ENCODE measurements at regions not wholly inside any gene's neighbourhood (a gene's known extent, or its start where the extent isn't known, plus 50 kb on each side); places are given as distances from the start of the nearest gene placed in this dataset.

DNA sequence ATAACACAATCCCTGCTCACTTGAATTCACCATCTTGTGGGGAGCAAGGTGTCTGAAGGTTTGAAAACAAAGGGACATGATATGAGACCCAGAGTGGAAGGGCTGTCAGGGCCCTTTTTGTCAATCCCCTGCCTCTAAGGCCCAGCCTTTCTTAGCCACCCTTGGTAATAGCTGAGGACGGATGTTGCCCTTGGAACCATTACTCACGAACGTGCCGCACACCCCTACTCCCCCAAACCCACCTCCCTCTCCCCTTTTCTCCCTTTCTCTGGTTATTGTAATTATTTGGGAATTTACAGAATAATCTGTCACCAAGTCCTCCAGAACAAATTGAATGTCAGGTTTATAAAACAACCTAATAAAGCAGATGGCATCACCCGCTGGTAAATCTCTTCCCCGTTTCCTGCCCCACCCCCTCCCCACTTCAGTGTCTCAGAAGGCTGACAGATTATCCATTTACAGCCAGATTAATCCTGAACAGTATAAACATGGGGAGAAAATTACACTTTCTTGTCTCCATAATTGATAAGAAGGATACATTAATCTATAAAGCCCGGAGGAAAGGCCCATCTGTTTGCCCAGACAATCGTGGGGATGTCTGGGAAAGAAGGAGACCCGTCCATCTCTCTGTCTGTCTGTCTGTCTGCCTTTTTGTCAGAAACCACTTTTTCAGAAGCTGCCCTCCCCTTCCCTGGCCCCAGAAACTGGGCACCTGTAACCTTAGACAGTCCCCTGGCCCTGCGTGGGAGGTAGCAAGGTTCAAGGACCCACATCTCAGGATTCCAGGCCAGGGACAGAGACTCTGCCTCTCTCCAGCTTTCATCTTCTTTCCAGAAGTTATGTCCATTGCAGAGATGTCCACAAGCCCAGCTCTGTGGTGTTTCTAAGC lies 60.6 kb upstream of the CD34 start:
- no peak for DNase-seq

DNA sequence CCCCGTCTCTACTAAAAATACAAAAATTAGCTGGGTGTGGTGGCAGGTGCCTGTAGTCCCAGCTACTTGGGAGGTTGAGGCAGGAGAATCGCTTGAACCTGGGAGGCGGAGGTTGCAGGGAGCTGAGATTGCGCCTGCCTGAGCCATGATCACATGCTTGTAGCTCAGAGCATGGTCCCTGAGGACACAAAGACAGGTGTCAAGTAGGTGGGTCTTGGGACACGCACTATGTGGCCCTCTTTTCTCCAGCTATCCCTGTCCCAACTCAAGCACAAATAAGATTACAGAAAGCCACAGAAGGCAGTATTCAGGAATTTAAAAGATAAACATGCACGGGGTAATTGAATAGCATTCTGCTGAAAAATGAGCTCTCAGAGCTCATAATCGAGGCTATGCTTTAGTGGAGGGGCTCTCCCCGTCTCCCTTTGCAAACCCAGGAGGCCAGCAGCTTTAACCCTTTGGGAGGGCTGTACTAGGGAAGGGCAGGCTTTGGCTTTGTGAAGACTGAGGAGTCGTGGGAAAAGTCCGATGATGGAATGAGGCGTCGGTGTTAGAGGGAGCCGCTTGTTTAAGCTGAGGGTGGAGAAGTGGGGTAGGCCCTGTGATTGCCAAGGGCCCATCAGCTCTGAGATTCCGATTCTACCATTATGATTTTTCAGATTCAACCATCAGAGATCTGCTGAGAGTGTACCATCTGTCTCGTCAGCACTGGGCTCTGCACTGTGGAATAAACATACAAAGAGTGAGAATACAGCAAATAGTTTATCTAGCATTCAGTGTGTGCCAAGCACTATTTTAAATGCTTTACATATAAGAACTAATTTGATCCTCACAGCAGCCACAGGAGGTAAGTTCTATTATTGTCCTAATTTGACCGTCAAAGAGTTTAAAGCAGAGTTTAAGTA lies 59.7 kb upstream of the CD34 start:
- DNase-seq: no peak

DNA sequence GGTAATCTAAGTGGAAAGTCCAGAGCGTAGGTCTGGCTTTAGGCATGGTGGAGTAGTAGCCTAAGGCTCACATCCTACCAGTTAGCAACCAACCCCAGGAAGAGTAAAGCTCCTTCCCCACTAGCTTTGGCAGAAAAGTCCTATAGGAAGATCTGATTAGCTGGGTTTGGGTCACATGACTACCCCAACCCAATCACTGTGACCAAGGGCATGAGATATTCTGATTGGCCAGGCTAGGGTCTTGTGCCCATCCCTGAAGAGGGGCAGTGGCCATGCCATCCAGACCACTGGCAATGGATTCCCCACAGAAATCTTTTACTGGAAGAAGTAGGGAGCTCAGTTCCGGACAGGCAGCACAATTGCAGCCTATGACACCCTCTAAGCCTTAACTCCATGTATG lies 58.6 kb upstream of the CD34 start:
- DNase-seq: no peak

DNA sequence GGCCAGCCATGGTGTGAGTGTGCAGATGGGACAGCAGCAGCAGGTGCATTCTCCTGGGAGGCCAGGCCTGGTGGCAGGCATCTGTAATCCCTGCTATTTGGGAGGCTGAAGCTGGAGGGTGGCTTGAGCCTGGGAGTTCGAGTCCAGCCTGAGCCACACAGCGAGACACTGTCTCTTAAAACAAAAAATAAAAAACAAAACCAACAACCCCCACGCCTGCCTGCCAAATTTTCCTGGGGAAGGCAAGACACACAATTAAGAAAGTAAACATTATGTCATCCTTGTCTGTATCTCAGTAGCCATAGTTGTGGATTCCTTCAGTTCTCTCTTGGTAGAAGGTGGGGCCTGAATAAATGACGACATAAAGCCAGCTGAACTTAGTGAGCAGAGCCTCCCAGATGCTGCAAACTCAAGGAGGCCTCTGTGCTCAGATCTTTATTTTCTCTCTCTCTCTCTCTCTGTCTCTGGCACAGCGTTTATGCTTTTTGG lies 57.6 kb upstream of the CD34 start:
- no peak for DNase-seq

DNA sequence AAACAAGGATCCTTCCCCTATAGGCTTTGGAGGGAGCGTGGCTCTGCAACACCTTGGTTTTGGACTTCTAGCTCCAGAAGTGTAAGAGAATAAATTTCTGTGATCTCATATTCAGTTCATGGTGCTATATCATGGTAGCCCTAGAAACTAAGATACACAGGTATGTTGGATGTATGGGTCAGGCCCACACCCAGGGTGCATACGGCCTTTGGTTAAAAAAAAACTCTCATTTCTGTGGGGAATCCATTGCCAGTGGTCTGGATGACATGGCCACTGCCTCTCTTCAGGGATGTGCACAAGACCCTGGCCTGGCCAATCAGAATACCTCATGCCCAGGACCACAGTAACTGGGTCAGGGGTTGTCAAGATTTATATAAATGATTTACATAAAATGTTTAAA lies 56.8 kb upstream of the CD34 start:
- no peak for DNase-seq

DNA sequence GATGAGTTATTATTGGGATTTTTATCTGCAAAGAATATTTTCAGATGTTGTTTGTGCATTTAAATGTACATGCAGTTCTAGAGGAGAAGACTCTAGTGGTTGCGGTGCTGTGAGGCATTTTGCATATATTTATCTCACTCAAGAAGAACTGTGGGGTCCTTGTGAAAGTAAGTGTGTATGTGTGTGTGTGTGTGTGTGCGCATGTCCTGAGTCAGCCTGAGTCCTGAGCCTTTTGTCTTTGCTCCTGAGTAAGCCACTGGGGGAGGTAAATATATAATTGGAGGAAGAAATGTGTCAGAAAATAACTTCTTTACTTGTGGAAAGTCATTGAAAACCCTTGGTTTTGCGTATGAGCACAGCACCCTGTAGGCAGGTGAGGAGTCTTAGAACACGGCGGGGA lies 55.6 kb upstream of the CD34 start:
- DNase-seq: no peak

DNA sequence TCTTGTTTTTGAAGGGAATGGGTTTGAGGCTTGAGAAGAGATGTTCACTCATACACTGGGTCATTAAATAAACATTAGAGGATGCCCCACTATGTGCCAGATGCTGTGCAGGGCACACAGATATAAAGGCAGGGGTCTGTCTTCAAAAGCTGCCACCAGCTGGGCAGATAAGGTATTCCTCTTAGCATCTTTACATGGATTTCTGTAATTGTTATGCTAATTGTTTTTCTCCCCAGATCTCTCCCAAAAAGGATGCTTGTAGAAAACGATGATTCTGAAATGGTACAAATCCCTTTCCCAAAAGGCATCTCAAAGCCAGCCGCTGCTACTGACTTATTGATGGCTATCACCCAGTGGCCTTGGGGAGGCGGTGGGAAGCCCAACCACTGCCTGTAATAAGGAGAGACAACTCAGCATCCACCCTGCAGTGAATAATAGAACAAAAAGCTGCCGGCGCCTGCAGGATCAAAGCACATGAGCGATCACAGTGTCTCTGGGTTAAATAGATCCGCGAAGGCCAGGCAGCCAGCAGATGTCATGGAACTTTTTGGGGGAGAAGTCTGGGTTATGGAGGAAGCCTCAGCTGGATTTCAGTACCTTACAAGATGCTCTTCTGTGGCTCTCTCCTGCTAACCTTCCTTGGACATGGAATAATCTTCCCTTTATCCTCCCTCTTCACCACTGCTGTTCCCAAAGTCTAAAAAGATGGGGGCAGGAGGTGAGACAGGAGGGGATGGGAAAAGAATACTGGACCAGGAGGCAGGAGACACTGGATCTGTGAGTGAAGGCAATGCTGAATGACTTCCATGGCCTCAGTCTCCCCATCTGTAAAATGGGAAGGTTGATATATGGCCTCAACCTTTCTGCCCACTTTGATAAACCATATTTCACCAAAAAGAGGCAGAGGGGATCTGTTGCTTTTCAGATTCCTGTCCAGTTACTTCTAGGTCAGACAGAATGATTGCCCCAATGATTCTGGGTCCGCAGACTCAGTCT lies 54.8 kb upstream of the CD34 start:
- DNase-seq: no peak

DNA sequence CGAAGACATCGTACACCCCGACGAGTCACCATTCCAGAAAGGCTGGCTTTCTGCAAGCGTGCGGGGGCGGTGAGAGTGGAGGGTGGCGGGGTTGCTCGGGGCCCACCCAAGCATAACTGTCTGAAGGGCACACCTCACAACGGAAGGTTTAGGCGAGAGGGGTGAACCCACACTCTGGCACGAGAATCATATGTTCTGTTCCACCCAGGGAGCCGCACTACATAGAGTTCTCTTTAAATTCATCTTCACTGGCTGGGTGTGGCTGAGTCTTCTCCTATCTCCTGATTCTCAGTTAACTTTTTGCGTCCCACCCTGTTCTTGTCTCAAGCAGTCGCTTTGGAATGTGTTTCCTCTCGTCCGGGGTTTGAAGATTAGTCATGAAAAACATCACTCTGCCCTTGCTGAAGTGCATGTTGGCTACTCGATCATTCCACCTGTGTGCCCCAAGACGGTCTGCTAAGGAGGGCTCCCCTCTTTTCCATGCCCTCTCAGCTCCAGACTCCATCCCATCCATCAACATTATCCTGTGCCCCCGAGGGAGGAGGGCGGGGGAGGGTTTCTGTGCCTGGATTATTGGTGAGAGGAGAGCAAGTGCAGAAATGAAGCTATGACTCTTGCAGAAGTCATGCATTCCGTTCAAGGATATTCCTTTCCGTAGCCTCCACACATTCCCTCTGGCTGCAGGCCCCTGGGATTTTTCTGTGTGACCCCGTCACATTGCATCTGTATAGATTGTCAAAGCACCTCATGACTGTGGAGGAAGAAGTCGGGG lies 53.5 kb upstream of the CD34 start:
- no peak for DNase-seq

DNA sequence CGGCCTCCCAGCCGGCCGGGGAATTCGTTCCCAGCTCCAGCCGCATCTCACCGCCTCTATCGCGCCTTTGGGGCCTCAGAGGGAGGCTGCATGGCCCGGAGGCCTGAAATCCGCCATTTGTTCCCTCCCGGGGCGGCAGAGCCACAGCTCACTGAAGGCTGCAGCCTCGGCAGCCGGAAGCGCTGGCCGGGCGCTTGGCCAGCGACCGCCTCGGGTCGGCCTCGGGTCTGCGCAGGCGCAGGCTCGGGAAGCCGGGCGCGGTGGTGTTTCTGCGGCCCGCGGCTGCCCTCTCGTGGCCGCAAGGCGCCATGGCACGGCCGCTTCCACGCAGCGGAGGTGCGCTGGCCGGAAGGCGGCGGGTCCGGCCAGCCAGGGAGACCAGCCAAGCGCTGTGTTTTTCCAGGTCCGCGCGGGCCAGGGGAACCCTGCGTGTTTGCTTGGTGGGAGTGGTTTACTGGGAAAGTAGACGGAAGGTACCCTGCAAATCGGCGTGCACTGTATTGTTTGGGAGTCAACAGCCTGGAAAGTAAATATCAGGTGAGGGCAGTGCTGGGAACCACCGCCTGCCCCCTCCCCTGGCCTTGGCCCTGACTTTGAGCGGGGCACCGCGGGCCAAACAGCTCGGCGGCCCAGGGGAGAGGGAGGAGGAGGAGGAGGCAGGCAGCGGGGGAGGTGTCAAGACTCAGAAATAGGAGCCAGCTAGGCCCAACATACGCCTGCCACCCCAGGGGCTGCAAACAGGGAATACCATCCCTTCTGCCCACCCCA lies 52.7 kb upstream of the CD34 start:
- DNase-seq: peak; percentile 82

DNA sequence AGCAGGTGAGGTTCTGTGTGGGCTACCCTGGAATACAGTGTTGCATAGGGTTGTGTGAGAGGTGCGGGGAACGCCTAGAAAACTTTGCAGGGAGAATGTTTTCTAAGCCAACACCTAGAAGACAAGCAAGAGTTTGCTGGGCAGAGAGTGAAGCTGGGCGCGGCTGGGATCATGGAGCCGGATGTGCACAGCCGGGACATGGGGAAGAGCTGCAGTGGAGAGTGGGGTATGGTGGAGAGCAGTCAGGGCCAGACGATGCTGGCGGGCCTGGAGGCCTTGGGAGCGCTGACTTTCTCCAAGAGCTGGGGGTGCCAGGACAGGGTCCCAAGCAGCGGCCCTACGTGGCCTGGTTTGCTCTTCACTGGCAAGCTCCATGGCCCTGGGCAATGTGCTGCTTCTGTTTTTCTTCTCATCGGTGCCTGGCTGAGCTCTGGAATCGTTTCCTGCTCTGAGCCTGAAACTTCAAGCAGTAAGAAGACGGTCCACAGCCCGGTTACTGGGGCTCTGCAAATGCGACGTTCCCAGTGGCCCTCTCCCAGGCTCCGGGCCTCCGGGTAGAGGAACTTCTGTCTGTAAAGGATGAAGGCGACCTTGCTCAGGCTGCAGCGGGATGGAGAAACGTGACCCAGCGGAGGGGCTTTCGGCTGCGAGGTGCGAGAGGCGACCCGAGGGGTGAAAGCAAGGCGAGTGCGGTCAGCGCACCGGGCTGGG lies 51.9 kb upstream of the CD34 start:
- DNase-seq: peak; percentile 2
